NCI-H82 (cell line): ENCODE measurements at regions not wholly inside any gene's neighbourhood (a gene's known extent, or its start where the extent isn't known, plus 50 kb on each side); places are given as distances from the start of the nearest gene placed in this dataset.

Experiments used
- DNase-seq: peaks from one replicate; lab custom pipeline; 2025; lab: John Stamatoyannopoulos, UW

DNA sequence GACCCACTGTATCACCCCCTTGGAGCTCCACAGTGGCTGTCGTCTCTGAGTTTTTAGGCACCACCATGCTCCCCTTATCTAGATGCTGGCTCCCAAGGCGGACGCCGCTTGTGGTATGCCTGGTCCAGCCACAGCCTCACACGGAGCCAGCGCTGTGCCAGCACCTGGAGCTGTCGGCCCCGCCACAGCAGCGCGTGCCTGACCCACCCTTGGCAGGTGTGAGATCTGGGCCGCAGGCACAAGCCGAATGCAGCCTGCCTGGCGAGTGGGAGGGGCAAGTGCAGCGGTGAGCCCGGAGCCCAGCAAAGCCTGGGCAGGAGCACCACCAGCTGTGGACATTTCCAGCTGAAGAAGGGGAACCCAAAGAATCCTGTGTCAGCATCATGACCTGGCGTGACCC lies 91.9 kb upstream of the BACE2 start:
- no peak for DNase-seq

GRCh38 chr21:41079159-41079558 lies 88.8 kb upstream of the BACE2 start:
- no peak for DNase-seq

DNA sequence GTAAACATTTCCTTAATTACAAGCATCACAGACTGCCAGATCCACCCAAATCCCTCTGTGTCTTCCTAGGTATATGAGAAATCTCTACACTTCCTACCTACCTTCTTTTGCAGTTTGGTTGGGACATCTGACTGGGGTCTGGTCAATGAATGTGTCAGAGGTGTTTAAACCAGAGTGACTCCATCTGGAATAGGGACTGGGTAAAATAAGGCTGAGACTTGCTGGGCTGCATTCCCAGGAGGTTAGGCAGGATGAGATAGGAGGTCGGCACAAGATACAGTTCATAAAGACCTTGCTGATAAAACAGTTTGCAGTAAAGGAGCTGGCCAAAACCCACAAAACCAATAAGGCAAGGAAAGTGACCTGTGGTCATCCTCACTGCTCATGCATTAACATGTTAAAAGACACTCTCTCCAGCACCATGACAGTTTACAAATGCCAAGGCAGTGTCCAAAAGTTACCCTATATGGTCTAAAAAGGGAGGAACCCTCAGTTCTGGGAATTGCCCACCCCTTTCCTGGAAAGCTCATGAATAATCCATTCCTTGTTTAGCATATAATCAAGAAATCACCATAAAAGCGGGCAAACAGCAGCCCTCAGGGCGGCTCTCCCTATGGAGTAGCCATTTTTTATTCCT lies 87.4 kb upstream of the BACE2 start:
- DNase-seq, result no peak

DNA sequence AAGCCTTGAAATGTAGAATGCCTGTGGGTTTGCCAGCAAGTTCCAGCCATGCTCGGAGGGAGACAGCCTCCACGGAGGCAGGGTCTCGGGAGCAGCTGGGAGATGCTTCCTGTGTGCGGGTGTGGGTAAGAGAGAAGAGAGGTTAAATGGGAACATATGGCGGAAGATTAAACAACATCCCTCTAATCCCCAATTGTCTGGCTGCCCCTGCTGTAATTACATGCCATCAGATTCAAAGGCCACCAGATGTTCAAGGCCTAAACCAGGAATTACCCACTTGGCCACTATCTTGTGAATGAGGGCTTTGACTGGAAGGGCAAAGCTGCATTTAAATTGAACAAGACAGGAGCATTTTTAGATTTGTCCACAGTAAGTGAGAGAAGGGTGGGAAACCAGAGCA lies 81.4 kb upstream of the BACE2 start:
- peak; percentile 99 for DNase-seq

- DNase-seq, result no peak
Observed at GRCh38 chr21:41090981-41091380, 77.0 kb upstream of the BACE2 start.

DNA sequence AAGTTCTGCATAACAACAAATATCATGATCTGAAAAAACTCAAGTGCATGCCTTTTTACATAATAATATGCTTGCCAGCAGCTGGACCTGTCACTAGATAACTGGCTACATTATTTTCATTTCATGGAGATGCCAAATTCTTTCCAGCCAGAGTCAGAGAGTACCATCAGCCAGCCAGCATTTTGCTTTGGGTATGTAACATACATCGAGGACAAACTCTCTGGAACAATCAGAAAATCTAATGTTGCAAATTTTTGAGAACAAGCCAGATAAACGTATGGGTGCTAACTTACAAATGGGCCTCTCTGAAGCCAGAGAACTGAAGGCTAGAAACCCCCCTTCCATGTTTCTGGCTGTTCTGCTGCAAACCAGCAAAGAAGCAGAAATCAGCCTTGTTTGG lies 76.3 kb upstream of the BACE2 start:
- no peak for DNase-seq

- DNase-seq, result no peak
Observed at GRCh38 chr21:41092312-41092711, 75.6 kb upstream of the BACE2 start.

DNA sequence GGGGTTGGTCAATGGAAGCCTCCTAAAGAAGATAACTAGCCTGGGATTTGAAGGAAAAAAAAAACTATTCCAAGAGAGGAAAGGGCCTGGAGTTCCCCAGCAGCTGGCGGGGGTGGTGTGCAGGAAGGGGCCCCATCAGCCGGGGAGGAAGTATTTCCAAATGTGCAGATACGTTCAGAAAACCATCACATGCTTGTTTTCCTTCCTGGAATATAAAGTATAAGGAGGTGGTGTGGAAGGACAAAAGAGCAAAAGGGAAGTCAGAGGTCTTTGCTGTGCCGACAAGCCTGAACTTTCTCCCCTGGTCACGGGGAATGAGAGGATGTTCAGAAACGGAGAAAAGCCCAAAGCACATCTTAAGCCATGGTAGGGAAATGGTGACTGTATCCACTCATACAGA lies 72.0 kb upstream of the BACE2 start:
- no peak for DNase-seq

DNA sequence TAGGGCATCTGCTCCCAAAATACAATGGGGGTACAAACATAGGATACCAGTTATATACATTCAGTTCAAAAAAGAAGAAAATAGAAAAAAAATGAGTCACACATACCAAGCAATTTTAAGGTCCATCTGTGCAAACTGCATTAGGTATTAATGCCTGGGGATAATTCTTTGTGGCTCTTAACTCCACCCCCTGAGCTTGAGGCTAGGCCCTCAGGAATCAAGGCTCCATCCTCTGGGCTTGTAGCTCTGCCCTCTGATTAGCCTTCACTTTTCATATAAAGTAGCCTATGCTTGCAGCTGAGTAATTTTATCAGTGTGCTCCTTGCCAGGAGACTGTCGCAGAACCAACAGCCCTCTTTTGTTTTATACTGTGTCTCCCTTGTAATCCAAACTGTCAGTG lies 69.9 kb upstream of the BACE2 start:
- no peak for DNase-seq

DNA sequence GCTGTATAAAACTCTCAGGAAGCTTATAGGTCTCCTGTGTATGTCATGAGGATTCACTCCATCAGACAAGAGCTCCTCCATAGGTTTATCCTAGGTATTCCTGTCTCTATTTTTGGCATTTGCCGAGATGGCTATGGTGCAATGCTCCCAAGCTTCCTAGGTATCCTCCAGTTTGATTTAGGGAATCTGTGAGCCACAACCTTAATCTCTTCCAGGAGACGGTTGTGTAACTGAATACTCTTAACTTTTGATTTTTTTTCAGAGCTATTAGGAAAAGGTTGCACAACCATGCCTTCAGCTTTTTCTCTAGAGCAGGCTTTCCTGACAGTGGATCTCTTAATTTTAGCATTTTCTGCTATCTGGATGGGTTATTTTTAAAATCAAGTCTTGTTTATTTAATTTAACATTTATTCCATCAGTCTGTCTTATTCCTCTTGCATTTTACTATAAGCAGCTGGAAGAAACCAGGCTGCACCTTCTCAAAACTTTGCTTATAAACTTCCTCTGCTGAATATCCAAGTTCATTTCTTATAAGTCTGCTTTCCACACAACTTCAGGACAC lies 69.4 kb upstream of the BACE2 start:
- DNase-seq, result no peak

- DNase-seq, result no peak
Observed at GRCh38 chr21:41100826-41101550, 67.0 kb upstream of the BACE2 start.

- DNase-seq, result no peak
Observed at GRCh38 chr21:41102281-41102680, 65.7 kb upstream of the BACE2 start.

DNA sequence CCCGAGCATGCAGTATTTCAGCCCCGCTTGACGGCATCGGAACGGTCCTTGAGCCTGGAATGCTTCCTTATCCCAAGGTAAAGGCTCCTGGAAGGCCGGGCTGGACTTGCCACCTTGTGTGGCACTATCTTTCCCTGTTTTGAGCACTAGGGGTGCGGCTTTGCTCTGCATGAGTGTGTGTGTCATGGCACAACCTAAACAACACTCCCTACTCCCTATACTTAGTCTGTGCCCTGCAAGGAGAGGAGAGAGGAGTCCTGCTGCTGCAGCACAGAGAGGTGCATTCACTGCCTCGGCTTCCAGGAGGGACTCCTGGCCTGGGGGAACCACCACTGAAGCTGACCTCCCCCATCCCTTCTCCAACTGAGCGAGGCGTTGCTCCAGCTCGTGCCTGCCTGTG lies 60.4 kb upstream of the BACE2 start:
- no peak for DNase-seq

GRCh38 chr21:41108668-41109585 lies 59.0 kb upstream of the BACE2 start:
- DNase-seq, result no peak

GRCh38 chr21:41110161-41110560 lies 57.8 kb upstream of the BACE2 start:
- no peak for DNase-seq

DNA sequence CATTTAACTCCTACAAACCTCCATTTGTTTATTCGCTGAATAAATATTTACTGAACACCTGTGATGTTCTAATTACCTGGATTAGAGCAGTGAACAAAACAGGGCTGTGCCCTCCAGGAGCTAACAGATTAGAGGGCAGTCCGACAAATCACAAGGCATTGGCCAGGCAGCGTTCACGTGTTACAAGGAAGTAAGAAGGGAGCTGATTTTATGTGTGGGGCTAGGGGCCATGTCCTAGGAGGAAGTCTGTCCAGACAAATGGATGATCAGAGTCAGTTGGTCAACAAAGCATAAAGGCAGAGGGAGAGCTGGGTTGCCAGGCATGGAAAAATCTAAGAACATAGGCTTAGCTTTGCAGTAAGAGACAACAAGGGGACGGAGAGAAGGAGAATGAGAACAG lies 57.3 kb upstream of the BACE2 start:
- DNase-seq, result peak; percentile 8

DNA sequence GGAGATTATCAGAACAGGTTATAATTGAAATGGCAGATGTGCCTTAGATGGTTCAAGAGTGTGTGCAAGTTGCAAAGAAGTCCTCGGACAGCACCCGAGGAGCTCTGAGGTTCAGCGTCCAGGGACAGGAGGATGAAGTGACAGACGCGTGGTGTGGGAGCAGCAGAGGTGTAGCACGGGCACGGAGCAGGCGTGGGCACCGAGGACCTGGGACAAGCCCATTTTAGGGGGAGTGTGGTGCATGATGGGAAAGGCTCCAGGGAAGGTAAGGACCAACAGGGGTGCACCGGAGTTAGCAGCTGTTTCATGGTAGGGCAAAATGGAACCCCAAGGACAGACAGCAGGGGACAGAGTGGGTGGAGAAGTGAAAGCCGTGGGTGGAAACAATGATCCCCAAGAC lies 56.3 kb upstream of the BACE2 start:
- DNase-seq, result no peak

DNA sequence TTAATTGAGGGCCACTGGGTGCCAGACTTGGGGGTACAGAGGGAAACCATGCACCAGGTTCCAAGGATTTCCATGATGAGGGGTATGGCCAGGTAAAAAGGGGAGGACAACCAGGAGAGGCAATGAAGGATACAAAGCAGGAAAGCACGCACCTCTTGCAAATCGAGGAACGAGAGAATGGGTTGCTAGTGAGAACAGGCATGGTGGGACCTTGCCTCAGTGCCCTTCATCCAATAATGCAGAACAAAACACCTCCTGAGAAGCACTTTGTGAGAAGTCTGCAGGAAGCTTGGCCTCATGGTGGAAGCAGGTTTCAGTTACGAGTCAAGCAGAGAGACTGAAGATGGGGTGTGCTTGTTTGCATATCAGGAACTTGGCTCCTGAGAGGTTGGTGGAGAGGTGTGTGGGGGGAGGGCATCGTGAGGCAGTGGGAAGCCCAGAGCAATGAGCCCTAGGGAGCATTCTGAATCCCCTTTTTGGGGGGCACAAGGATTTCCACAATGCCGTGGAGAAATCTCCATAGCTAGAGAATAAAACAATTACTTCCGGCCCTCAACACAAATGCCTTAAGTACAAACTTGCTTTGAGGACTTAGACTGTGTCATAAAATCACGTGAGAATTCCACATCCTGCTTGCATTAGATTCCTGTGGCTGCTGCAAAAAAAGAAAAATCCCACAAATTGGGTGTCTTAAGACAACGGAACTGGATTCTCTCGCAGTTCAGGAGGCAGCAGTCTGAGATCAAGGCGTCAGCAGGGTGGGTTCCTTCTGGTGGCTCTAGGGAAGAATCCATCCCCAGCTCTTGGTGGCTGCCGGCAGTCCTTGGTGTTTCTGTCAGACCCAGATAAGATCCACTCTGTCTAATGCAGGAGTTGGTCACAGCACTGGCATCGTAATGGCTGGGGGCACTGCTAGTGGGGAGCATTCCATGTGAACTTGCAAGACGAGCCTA lies 54.9 kb upstream of the BACE2 start:
- DNase-seq, result peak; percentile 33

GRCh38 chr21:41115851-41116250 lies 52.1 kb upstream of the BACE2 start:
- DNase-seq, result no peak
